ENCODE measurements at regions not wholly inside any gene's neighbourhood (a gene's known extent, or its start where the extent isn't known, plus 50 kb on each side); places are given as distances from the start of the nearest gene placed in this dataset.
"Not testable (repeated sequence)": the region's sequence is repeated elsewhere in the genome, so short reads cannot be mapped to it uniquely, and the experiment has no call there.

GRCh38 chr7:34207810-34208209 lies 302.5 kb downstream of the BMPER start:
- Mint-ChIP-seq H3K27me3 (ENCODE audit: low read depth) (no peaks in the 10 kb centered on the region), H3K27ac (no peak overlapping the region), H3K4me1 (ENCODE audit: low read depth) (no peaks in the 10 kb centered on the region), H3K36me3 (ENCODE audit: low read depth) (no peaks in the 10 kb centered on the region), H3K9me3 (peaks cover 3% of the 10 kb centered on the region), H3K4me3 (no peak overlapping the region)

- H3K36me3 Mint-ChIP-seq (ENCODE audit: low read depth), result no peaks in the 10 kb centered on the region
- no peak overlapping the region for H3K27ac Mint-ChIP-seq
- no peaks in the 10 kb centered on the region for H3K4me1 Mint-ChIP-seq (ENCODE audit: low read depth)
- H3K9me3 Mint-ChIP-seq, result peaks cover 3% of the 10 kb centered on the region
- H3K4me3 Mint-ChIP-seq, result no peak overlapping the region
- H3K27me3 Mint-ChIP-seq (ENCODE audit: low read depth), result no peaks in the 10 kb centered on the region
These were observed 303.7 kb downstream of the BMPER start for GRCh38 chr7:34208878-34209621.

DNA sequence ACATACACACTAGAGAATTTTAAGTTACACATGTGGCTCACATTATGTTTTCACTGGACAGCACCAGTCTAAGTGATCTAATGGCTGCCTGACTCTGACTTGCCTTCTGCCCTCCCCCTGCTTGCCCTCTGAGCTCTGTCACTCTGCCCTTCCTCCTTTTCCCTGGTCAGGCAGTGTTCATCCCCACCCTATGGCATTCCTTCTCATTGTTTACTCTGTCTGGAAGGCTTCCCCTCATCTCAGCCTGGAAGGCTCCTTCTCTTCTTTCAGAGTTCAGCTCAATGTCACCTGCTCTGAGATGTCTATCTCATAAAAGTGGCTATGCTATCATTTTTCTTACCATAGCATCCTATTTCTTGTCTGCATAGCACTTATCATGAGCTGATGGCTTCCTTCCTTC lies 305.7 kb downstream of the BMPER start:
- Mint-ChIP-seq H3K27ac (no peak overlapping the region), H3K4me3 (no peak overlapping the region), H3K9me3 (peaks cover 3% of the 10 kb centered on the region), H3K4me1 (ENCODE audit: low read depth) (no peaks in the 10 kb centered on the region), H3K27me3 (ENCODE audit: low read depth) (no peaks in the 10 kb centered on the region), H3K36me3 (ENCODE audit: low read depth) (no peaks in the 10 kb centered on the region)

DNA sequence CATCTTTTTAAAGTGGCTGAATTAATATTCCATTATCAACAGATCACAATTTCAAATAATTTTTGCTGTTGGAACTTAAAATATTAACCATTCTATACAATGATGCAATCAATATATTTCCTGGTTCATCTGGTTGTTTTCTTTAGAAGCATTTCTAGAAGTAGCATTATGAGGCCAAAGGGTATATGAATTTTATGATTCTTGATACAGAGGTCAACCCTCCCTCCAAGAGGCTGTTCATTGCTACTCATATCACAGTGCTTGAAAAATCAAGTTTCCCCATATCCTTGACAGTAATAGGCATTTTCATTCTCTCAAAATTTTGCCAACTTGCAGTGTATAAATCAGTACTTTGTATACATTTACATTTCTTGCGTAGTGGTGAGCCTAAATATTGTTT lies 312.6 kb downstream of the BMPER start:
- no peak overlapping the region for H3K4me3 Mint-ChIP-seq
- H3K27ac Mint-ChIP-seq, result no peak overlapping the region
- H3K9me3 Mint-ChIP-seq, result no peaks in the 10 kb centered on the region
- H3K4me1 Mint-ChIP-seq (ENCODE audit: low read depth), result no peaks in the 10 kb centered on the region
- H3K27me3 Mint-ChIP-seq (ENCODE audit: low read depth), result no peaks in the 10 kb centered on the region
- no peaks in the 10 kb centered on the region for H3K36me3 Mint-ChIP-seq (ENCODE audit: low read depth)

DNA sequence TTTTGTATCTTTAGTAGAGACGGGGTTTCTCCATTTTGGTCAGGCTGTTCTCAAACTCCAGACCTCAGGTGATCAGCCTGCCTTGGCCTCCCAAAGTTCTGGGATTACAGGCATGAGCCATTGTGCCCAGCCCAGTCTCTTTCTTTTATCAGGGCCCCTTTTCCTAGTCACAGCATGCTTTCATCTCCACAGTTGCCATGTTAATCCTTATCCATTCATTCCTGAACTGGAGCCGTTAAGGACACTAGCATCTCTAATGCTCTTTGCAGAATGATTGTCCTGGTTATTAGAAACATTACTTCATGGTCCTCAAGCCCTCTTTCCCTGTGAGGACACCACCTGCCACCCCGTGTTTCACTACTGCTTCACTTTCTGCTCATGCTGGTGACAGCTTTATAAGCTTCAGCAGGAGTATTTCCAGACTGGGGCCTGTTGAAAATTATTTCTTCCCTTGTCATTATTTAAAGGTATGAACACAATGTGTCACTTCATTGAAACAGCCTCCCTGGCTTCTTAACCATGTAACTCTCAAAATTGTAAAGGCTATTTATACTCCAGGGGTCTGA lies 313.9 kb downstream of the BMPER start:
- Mint-ChIP-seq H3K36me3 (ENCODE audit: low read depth) (no peaks in the 10 kb centered on the region), H3K9me3 (no peaks in the 10 kb centered on the region), H3K4me1 (ENCODE audit: low read depth) (no peaks in the 10 kb centered on the region), H3K27me3 (ENCODE audit: low read depth) (no peaks in the 10 kb centered on the region), H3K4me3 (no peak overlapping the region), H3K27ac (no peak overlapping the region)

DNA sequence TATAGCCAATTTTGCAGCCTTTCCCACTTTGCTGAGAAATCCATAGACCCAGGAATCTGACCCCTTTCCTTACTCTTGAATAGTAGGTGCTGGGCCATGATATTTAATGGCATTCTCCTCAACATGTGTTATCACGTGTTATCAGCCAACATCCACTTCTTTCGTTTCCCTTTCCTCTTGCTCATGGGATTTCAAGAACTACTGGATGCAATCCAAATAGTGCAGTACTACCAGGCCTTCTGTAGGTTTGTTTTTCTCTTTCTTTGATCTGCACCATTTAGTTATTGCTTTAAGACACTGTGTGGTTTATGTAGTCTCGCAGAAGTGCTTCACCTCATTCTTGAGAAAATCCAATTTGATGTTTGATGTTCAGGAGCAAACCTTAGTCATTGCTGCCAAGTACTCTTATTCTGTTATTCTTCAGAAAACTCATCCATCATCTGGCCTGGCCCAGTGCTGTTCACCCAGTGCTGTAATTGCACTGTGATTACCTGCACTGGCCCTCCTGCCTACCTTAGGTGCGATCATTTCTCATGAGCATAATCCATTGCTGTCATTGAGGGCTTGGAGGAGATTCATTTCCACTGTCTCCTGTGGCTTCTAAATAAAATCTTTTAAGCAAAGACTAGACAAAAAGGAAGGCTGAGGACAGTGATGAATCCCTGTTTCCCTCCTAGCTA lies 315.3 kb downstream of the BMPER start:
- Mint-ChIP-seq H3K36me3 (ENCODE audit: low read depth) (no peaks in the 10 kb centered on the region), H3K27ac (no peak overlapping the region), H3K27me3 (ENCODE audit: low read depth) (no peaks in the 10 kb centered on the region), H3K4me3 (no peak overlapping the region), H3K4me1 (ENCODE audit: low read depth) (no peaks in the 10 kb centered on the region), H3K9me3 (no peaks in the 10 kb centered on the region)

DNA sequence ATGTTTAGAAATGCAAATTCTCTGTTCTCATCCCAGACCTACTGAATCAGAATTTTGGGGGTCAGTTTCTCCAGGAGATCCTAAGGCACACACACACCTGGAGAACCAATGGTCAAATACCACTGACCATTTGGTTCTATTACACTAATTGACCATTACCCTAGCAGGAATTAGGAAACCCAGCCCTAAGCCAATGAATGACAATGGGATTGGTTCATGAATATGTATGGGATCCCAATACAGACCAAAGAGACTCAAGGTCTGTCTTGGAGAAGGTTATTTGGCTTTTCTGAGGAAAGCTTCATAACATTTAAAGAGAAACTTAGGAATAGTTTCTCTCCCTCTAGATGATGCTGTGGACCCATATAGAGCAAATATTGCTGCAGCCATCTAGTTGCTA lies 317.0 kb downstream of the BMPER start:
- no peak overlapping the region for H3K27ac Mint-ChIP-seq
- H3K4me1 Mint-ChIP-seq (ENCODE audit: low read depth), result no peaks in the 10 kb centered on the region
- no peaks in the 10 kb centered on the region for H3K27me3 Mint-ChIP-seq (ENCODE audit: low read depth)
- H3K9me3 Mint-ChIP-seq, result no peaks in the 10 kb centered on the region
- H3K36me3 Mint-ChIP-seq (ENCODE audit: low read depth), result no peaks in the 10 kb centered on the region
- no peak overlapping the region for H3K4me3 Mint-ChIP-seq

DNA sequence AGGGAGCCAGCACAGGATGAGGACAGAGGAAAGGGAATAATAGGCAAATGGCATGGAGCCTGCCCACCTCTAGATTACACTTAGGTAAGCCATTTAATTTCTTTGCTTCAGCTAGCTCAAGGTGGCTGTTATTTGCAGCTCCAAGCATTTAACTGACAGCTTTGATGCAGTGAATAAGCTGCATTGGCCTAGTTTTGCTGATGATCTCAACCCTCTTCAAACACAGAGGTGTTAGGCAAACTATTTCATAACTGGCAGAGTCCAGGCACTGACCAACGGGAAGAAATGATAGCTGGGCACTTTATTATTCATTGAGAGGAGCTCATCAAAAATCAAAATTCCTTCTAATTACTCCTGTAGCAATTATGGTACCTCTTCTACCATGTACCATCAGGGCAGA lies 317.4 kb downstream of the BMPER start:
- H3K4me1 Mint-ChIP-seq (ENCODE audit: low read depth), result no peaks in the 10 kb centered on the region
- H3K4me3 Mint-ChIP-seq, result no peak overlapping the region
- H3K27ac Mint-ChIP-seq, result no peak overlapping the region
- no peaks in the 10 kb centered on the region for H3K27me3 Mint-ChIP-seq (ENCODE audit: low read depth)
- H3K36me3 Mint-ChIP-seq (ENCODE audit: low read depth), result no peaks in the 10 kb centered on the region
- H3K9me3 Mint-ChIP-seq, result no peaks in the 10 kb centered on the region

GRCh38 chr7:34224281-34224680 lies 318.9 kb downstream of the BMPER start:
- no peak overlapping the region for H3K4me3 Mint-ChIP-seq
- no peaks in the 10 kb centered on the region for H3K36me3 Mint-ChIP-seq (ENCODE audit: low read depth)
- H3K27me3 Mint-ChIP-seq (ENCODE audit: low read depth), result no peaks in the 10 kb centered on the region
- no peak overlapping the region for H3K27ac Mint-ChIP-seq
- no peaks in the 10 kb centered on the region for H3K9me3 Mint-ChIP-seq
- H3K4me1 Mint-ChIP-seq (ENCODE audit: low read depth), result no peaks in the 10 kb centered on the region

GRCh38 chr7:34225193-34225592 lies 319.9 kb downstream of the BMPER start:
- Mint-ChIP-seq H3K36me3 (ENCODE audit: low read depth) (no peaks in the 10 kb centered on the region), H3K27ac (no peak overlapping the region), H3K9me3 (no peaks in the 10 kb centered on the region), H3K4me1 (ENCODE audit: low read depth) (no peaks in the 10 kb centered on the region), H3K4me3 (no peak overlapping the region), H3K27me3 (ENCODE audit: low read depth) (no peaks in the 10 kb centered on the region)

DNA sequence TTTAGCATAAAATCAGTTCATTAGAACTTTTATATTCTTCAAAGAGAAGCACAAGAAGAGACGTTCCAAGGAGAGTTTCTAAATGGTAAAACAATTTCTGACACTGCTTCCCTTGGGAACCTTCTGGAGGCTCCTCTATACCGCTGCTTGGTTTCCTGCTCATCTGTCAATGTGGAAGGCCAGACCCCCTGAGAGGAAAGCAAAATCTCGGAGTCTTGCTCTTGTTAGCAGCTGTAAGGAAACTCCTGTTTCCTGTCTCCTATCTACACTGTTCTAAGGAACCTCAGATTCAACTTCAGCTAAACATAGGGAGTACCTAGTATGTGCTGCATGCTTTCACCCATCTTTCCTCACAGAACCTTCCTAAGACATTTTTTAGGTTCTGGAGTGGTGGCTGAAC lies 322.2 kb downstream of the BMPER start:
- Mint-ChIP-seq H3K4me3 (no peak overlapping the region), H3K9me3 (no peaks in the 10 kb centered on the region), H3K27me3 (ENCODE audit: low read depth) (no peaks in the 10 kb centered on the region), H3K4me1 (ENCODE audit: low read depth) (no peaks in the 10 kb centered on the region), H3K27ac (no peak overlapping the region), H3K36me3 (ENCODE audit: low read depth) (no peaks in the 10 kb centered on the region)

GRCh38 chr7:34235101-34235500 lies 329.8 kb downstream of the BMPER start:
- H3K27me3 Mint-ChIP-seq (ENCODE audit: low read depth); H3K27ac Mint-ChIP-seq; H3K36me3 Mint-ChIP-seq (ENCODE audit: low read depth); H3K4me3 Mint-ChIP-seq; H3K4me1 Mint-ChIP-seq (ENCODE audit: low read depth); H3K9me3 Mint-ChIP-seq: not testable (repeated sequence)

GRCh38 chr7:34236057-34236456 lies 330.7 kb downstream of the BMPER start:
- Mint-ChIP-seq H3K27me3 (ENCODE audit: low read depth) (no peaks in the 10 kb centered on the region), H3K36me3 (ENCODE audit: low read depth) (no peaks in the 10 kb centered on the region), H3K4me1 (ENCODE audit: low read depth) (no peaks in the 10 kb centered on the region), H3K27ac (no peak overlapping the region), H3K4me3 (no peak overlapping the region), H3K9me3 (no peaks in the 10 kb centered on the region)

DNA sequence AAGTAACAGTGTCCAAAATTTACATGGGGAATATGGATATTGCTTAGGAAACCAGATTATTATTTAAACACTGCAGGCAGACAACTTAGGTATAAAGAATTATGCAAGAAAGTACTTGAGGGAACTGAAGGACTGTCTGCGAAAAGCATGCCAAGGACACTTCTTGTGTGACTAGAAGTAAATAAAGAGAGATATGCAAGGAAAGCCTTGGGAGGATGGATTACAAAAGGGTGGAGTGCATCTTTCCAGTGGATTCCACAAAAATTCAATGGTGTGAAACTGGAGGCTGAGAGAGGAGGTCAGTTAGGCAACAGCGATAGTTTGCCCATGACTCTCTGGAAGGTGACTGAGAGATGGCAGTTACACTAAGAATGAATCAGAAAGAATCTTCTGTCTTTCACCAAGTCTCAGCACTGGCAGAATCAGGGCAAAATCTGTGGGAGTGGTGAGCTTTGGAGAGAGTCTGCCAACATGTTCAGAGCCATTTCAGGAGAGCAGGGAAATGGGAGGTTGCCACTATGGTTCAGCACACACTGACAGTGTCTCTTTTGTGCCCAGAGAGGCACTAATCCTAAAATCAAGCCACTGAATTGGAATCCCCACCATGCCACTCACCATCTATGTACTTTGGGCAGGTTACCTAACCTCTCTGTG lies 331.6 kb downstream of the BMPER start:
- Mint-ChIP-seq H3K36me3 (ENCODE audit: low read depth) (no peaks in the 10 kb centered on the region), H3K4me3 (no peak overlapping the region), H3K4me1 (ENCODE audit: low read depth) (no peaks in the 10 kb centered on the region), H3K27ac (no peak overlapping the region), H3K27me3 (ENCODE audit: low read depth) (no peaks in the 10 kb centered on the region), H3K9me3 (no peaks in the 10 kb centered on the region)

DNA sequence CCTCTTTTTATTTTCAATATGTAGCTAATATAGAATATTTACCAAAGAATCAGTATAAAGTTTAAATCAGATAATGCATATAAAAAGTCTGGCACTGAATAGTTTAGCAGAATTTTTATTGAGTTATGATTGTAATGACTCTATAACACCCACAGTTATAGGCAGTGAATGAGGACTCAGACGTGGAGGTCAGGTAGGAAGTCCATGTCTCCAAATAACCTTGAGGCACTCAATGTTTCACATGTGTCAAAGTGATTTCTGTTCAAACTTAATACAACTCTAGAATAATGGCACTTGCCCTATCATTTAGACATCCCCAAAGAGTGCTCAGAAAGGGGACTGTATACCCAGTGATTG lies 332.1 kb downstream of the BMPER start:
- Mint-ChIP-seq H3K36me3 (ENCODE audit: low read depth) (no peaks in the 10 kb centered on the region), H3K4me3 (no peak overlapping the region), H3K4me1 (ENCODE audit: low read depth) (no peaks in the 10 kb centered on the region), H3K9me3 (no peaks in the 10 kb centered on the region), H3K27me3 (ENCODE audit: low read depth) (no peaks in the 10 kb centered on the region), H3K27ac (no peak overlapping the region)
